HCT116 (cell line): ENCODE measurements at regions not wholly inside any gene's neighbourhood (a gene's known extent, or its start where the extent isn't known, plus 50 kb on each side); places are given as distances from the start of the nearest gene placed in this dataset.

Source experiments
- CTCF ChIP-seq, 3 experiments: fragments of 200-600 bp in 1 of 3; sonication (generic) in 1 of 3; IDR thresholded peaks in 2 of 3; conservative IDR thresholded peaks in 1 of 3; 2 replicates each; pipeline ENCODE4 v1.5.1; 2012 to 2017; ENCODE audit warnings: low read depth in 2 of 3, low read length in 2 of 3, antibody characterized with exemption in 1 of 3, borderline replicate concordance in 1 of 3, control low read depth in 1 of 3, mild to moderate bottlenecking in 1 of 3, mixed read lengths in 1 of 3, mixed run types in 1 of 3, moderate library complexity in 1 of 3; ENCODE audit not compliant: insufficient read depth in 1 of 3
- POLR2A ChIP-seq: IDR thresholded peaks from 2 replicates; pipeline ENCODE4 v1.7.0; 2011; ENCODE audit warnings: borderline replicate concordance; ENCODE audit not compliant: insufficient read depth, insufficient read length; ENCODE audit errors: extremely low read depth
- SIN3A ChIP-seq: IDR thresholded peaks from 2 replicates; pipeline ENCODE4 v1.6.1; 2012; ENCODE audit warnings: low read depth

GRCh38 chr3:104734627-104735026 lies 632.1 kb upstream of the ALCAM start:
- TF ChIP-seq CTCF (IDR thresholded peaks at IDR 0.05 in 2 of 3, conservative IDR thresholded peaks at IDR 0.05 in 1 of 3; ENCODE audit: borderline replicate concordance in 1 of 3, insufficient read depth in 1 of 3, low read depth in 2 of 3, low read length in 2 of 3): no peak
- no peak for TF ChIP-seq SIN3A
- no peak for TF ChIP-seq POLR2A
